ENCODE measurements at regions not wholly inside any gene's neighbourhood (a gene's known extent, or its start where the extent isn't known, plus 50 kb on each side); places are given as distances from the start of the nearest gene placed in this dataset.
"Not testable (repeated sequence)": the region's sequence is repeated elsewhere in the genome, so short reads cannot be mapped to it uniquely, and the experiment has no call there.

- DNase-seq, result no peak
Measured at GRCh38 chrX:3990569-3990968, 277.1 kb upstream of the PRKX start.

DNA sequence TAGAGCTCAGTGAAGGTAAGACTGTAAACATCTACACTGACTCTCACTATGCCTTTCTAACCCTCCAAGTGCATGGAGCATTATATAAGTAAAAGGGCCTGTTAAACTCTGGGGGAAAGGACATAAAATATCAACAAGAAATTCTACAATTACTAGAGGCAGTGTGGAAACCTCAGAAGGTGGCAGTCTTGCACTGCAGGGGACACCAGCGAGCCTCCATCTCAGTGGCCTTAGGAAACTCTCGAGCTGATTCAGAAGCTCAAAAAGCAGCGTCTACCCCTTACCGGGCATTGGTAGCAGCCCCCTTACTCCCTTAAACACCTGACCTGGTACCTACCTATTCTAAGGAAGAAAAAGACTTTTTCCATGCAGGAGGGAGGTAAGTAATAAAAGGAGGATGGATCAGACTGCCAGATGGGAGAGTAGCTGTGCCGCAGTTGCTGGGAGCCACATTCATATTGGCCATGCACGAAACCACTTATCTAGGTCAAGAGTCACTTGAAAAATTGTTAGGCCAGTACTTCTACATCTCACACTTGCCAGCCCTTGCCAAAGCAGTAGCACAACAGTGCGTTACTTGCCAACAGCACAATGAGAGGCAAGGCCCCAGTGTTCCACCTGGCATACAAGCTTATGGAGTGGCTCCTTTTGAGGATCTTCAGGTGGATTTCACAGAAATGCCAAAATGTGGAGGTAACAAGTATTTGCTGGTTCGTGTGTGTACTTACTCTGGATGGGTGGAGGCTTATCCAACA is 258.8 kb upstream of the PRKX start:
- DNase-seq, result not testable (repeated sequence)

- DNase-seq, result no peak
Measured at GRCh38 chrX:3968749-3969148, 255.3 kb upstream of the PRKX start.

- DNase-seq, result no peak
Measured at GRCh38 chrX:3963980-3964379, 250.5 kb upstream of the PRKX start.

GRCh38 chrX:3962511-3963311 is 249.3 kb upstream of the PRKX start:
- no peak for DNase-seq

DNA sequence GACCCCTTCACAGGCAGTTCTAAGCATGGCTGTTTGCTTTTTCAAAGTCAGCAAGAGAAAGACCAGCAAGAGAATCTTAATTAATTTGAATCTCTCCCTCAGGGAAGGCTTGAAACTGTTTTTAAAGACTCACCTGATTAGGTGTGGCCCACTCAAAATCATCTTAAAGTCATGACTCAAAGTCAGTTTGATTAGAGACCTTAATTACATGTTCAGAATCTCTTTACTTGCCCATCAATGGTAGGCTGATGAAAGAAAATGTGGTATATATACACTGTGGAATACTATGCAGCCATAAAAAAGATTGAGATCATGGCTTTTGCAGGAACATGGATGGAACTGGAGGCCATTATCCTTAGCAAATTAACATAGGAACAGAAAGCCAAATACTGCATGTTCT is 247.5 kb upstream of the PRKX start:
- DNase-seq, result no peak

DNA sequence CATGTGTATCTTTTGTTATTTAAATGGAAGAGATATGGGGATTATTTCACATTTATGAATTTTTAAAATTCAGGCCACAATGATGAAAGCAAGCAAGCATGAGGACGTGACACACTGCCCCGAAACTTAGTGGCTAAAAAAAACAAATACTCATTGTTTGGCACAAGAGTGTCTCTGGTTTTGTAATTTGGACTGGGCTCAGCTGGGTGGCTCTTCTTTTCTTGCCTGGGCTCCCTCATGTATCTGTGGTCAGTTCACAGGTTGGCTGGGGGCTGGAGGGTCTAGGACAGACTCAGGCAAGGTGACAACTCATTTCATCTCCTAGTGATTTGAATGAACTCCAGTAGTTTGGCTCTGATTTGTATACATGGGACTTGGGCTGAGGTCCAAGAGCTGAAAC is 238.4 kb upstream of the PRKX start:
- DNase-seq, result no peak

GRCh38 chrX:3950373-3950772 is 236.9 kb upstream of the PRKX start:
- DNase-seq, result no peak

DNA sequence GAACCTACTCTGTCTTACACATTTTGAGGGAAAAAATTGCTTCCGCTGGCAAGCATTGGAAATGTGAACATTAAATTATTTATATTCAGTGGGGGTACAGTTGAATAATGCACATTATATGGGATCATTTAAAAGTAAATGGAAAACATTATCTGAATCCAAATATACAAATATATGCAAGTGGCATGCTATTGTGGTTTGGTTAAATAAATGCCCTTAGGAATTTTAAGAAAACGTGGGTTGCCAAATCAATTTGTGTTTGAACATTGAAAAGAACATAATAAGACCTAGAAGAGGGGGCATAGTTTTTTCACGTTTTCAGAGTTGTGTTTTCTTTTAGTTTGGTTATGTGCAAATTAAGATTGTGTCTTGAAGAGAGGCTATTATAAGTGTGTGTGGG is 230.5 kb upstream of the PRKX start:
- DNase-seq, result no peak

DNA sequence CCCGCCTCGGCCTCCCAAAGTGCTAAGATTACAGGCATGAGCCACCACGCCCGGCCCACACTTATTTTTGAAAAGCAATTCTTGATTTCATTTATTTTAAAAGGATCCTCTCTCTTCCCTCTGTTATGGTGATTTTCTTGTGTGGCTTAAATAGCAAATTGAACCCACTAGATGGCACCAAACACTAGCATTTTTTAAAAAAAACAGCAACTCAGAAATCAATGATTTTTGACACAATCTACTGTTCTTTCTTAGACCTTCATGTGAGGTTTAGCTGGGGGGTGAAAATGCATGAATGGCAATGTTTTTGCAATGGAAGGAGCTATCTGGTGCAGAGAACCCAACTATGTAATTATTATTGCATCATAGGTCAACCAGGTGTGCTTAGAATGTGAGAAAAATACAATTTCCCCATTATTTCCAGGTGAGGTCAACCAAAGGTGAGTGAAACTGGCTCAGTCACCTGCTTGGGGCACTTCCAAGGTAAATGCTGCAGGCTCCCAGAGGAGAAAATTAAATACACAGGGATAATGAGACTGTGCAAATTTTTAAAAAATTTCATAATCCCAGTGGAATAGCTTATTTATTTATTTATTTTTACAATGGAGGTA is 226.7 kb upstream of the PRKX start:
- DNase-seq, result peak in 1 of 2 donors; percentile 1

- no peak for DNase-seq
Measured at GRCh38 chrX:3938587-3938986, 225.1 kb upstream of the PRKX start.

DNA sequence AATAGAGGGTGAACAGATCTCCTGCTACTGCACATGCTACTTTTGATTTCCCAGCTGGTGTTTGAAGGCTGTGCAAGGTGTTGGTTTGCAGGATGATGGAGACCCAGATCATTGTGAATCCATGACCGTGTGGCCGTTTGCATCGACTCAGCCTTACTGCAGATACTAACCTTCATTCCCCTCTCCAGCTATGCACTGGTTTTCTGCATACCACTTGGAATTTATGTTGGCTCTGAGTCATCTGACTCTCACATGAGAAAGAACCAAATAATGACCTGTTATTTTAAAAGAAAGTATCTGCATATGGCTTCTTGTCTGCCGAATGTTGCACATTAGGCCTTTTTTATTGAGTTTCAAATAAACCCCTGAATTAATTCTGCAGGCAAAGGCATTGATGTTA is 221.7 kb upstream of the PRKX start:
- not testable (repeated sequence) for DNase-seq

DNA sequence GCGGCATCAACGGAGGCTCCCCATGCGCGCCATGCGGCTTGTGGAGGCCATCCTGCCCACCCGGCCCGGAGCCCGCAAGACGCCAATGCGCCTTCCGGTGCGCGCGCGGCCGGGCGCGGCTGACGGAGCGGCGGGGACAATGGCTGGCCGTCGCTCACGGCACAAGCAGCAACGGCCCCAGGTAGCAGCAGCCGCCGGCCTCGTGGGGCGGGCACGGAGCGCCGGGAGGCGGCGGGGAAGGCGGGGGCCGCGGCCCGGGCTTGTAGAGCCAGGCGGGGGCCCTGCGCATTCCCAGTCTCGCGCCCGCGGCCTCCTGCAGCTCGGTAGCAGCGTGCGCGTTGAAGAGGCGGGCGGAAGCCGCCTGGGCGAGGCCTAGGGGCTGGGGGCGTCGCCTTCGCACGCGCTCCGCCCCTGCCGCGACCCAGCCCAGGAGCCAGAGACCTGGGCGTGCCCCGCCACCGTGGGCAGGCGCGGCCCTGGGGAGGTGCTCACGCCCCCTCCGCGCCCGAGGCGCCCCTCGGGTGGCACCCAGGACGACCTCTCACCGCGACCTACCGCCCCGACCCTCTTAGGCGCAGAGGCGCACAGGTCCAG is 207.1 kb upstream of the PRKX start:
- DNase-seq, result not testable (repeated sequence)

DNA sequence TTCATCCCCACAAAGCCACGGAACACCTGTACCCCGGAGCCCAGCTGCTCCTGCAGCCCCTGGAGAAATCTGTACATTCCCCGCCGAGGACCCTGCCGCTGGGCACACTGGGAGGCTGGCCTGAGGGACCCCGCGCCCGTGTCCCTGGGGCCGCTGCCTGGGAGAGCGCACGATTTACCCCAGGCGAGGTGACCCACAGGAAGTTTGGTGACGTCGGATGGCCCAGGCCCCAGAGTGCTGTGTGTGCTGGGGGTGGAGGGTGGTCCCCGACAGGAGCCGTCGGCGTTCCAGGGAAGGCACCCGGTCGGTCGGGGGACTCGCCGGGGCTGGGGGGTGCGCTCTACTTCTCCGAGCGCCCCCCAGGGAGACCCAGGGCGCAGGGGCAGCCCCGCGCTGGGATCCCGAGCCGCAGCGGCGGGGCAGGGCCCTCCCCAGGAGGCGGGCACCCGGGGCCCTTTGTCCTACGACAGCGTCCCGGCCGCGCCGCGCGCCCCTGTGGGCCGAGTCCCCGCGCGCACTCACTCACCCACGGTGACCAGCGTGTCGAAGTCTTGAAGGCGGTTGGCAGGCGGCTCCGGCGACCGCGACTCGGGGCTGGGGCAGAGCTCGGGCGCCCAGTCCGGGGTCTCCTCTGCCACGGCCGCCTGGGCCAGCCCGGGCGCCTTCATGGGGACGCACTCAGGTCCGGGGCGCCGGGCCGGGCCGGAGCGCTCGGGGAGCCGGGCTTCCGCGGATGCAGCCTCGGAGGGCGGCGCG is 206.4 kb upstream of the PRKX start:
- DNase-seq, result not testable (repeated sequence)

GRCh38 chrX:3914813-3915212 is 201.4 kb upstream of the PRKX start:
- DNase-seq, result not testable (repeated sequence)

DNA sequence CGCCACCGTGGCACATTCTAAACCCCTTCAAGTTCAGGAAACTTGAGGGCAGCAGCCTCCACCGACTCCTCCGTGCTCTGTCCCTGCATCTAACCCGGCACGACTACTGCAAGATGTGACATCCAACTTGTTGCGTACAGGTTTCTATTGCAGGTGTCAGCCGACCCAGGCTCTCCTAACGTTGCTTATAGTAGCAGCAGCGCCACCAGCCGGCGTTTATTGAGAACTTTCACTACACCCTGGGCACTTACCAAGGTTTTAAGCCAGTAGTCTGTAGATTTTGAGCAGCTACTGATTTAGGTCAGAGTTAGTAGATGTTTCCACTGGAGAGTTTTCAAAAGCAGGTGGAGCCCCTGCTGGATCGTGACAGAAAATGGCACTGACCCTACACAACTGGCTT is 200.6 kb upstream of the PRKX start:
- not testable (repeated sequence) for DNase-seq

GRCh38 chrX:3911012-3911411 is 197.6 kb upstream of the PRKX start:
- not testable (repeated sequence) for DNase-seq

DNA sequence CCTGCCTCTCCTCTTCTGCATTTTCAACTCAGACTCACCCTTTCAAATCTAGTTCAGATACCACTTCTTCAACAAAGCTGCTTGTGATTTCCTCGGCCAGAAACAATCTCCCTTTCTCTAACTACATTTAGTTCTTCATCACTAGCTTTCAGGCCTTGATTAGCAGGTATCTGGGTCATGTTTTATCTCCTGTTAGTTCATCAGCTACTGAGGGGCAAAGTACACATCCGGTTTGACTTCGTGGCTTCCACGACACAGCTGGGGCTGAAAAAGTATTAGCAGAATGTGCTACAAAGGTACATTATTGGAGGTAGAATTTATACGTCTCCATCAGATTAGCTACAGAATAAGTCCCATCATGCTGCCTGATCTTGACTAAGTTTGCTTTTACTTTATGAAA is 197.2 kb upstream of the PRKX start:
- DNase-seq, result not testable (repeated sequence)

DNA sequence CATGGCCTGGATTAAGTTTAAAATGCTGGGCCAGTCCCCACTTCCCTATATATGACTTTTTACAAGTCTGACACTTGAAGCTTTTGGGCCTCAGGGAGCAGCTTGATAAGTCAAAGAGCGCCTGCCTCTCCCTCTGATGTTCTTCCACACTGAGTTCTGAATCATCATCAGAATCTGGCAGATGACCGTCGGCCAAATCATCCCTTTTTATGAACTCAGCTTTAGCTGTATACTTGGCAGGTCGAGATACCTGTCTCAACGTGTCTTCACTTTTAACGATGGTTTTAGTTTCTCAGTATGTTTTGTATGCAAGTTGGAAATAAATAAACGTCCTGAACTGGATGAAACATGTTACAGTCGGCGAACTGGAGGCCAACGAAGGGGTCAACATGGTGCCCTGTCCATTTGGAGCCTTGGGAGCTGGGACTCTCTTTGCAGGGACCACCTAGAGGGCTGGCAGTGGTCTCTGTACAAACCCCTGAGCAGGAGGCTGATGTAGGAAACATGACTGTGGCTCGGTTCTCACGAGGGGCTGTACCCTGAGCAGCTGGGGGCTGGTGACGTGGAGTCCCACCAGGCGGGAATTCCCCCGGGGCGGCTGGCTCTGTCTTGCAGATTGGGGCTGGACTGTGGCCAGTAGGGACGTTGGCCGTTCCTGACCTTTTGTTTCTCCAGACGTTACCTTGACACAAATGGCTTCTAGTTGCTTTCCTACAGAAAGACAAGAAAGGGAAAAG is 192.2 kb upstream of the PRKX start:
- not testable (repeated sequence) for DNase-seq

DNA sequence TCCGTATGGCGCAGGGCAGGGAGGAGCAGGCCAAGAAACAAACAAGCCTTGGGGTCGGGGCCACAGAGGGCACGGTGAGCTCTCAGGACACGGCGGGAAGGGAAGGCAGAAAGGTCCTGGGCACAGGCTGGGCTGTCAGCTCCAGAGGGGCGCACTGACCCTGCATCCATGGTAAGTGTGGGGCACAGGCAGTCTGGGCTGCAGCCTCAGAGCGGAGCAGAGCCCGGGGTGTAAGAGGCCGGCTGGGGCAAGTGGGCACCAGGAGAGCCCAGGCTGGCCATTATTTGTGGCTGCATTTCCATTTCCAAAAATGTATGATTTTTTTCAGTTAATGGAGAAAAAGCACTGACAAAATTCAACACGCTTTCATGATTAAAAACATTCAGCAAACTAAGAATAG is 188.8 kb upstream of the PRKX start:
- not testable (repeated sequence) for DNase-seq

GRCh38 chrX:3896755-3897154 is 183.3 kb upstream of the PRKX start:
- not testable (repeated sequence) for DNase-seq

DNA sequence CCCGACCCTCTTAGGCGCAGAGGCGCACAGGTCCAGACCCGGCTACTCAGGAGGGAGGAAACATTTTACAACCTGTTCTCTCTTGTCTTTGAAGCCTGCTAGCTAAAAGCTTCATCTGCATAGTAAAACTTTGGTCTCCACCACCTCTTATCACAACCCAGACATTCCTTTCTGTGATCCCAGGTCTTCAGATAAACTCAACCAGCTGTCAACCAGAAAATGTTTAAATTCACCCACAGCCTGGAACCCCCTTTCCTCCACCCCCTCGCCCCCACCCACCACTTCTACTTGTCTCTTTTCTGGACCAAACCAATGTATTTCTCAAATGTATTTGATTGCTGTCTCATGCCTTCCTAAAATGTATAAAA is 169.1 kb upstream of the PRKX start:
- peak in 1 of 2 donors; percentile 0 for DNase-seq

Data from CD4-positive, alpha-beta T cell treated with Interleukin-4 for 1 hour (primary cell).